Heart left ventricle (tissue), 16 donors: ENCODE measurements at regions not wholly inside any gene's neighbourhood (a gene's known extent, or its start where the extent isn't known, plus 50 kb on each side); places are given as distances from the start of the nearest gene placed in this dataset.

ENCODE experiments used
- ATAC-seq, 4 donors: fragments of 200-7000 bp; cut with Tn5 transposase; one replicate each; pipeline ENCODE4 v1.9.1; 2020 to 2022; ENCODE audit warnings: moderate library complexity in 4 of 4, mild to moderate bottlenecking in 3 of 4, moderate number of reproducible peaks in 1 of 4
- DNase-seq, 5 donors: peaks; one replicate each; pipeline ENCODE4 v3.0.0-alpha.2; 2020
- H3K27ac ChIP-seq, 12 donors: fragments of 200-600 bp; sonication (generic) in 4 of 12; one replicate each; pipeline versions ENCODE4 v1.5.0 to v1.8.0; 2016 to 2022; ENCODE audit warnings: mild to moderate bottlenecking in 2 of 12
- H3K27me3 ChIP-seq, 9 donors: fragments of 200-600 bp; sonication (generic) in 2 of 9; one replicate each; pipeline versions ENCODE4 v1.5.1 to v1.8.0; 2016 to 2022; ENCODE audit warnings: mild to moderate bottlenecking in 3 of 9
- H3K36me3 ChIP-seq, 9 donors: fragments of 200-600 bp; sonication (generic) in 2 of 9; one replicate each; pipeline versions ENCODE4 v1.5.0 to v1.8.0; 2018 to 2022; ENCODE audit warnings: mild to moderate bottlenecking in 2 of 9
- H3K4me1 ChIP-seq, 12 donors: fragments of 200-600 bp; sonication (generic) in 4 of 12; one replicate each; pipeline versions ENCODE4 v1.5.0 to v1.8.0; 2016 to 2022; ENCODE audit warnings: mild to moderate bottlenecking in 3 of 12
- H3K4me3 ChIP-seq, 12 donors: fragments of 200-600 bp; sonication (generic) in 4 of 12; one replicate each; pipeline versions ENCODE4 v1.5.0 to v1.8.0; 2017 to 2022; ENCODE audit warnings: mild to moderate bottlenecking in 9 of 12, moderate library complexity in 4 of 12
- H3K9me3 ChIP-seq, 12 donors: fragments of 200-600 bp; sonication (generic) in 4 of 12; one replicate each; pipeline versions ENCODE4 v1.5.0 to v1.8.0; 2016 to 2022; ENCODE audit warnings: mild to moderate bottlenecking in 1 of 12
- POLR2A ChIP-seq, 2 donors: fragments of 450-650 bp; IDR thresholded peaks; one replicate each; pipeline ENCODE4 v1.6.1; 2017; ENCODE audit warnings: antibody characterized with exemption in 2 of 2, mild to moderate bottlenecking in 2 of 2, moderate library complexity in 2 of 2
- WGBS, 4 donors: extraction: QIAGEN DNeasy Blood & Tissue Kit in 2 of 4; methylation state at CpG; one replicate each; pipeline versions ENCODE4 v1.1.5 to v1.1.7; 2013 to 2018; 5-methylcytosine and 5-hydroxymethylcytosine counted together
- intact Hi-C, 10 donors: fragments of 100-400 bp; cut with DNase I; formaldehyde crosslinking; loops; one replicate each; pipeline versions ENCODE4 v1.11.1 to v1.14.2; 2022
- TF ChIP-seq, protein P1 (sequence below), 12 donors: fragments of 200-600 bp; sonication (generic) in 4 of 12; IDR thresholded peaks; one replicate each; pipeline versions ENCODE4 v1.5.0 to v1.8.0; 2018 to 2022; ENCODE audit warnings: antibody characterized with exemption in 12 of 12, mild to moderate bottlenecking in 5 of 12
- donor health status: ischemic (EF 13 %, LVEDD 7.1; RV severe dilation, severe dysfunction).
- donor health status: healthy with polysubstance abuse.
- donor health status: DM: no; HTN: yes; CAD: no.
- donor health status: DM: no; HTN: no; CAD: no.
- donor health status: ischemic (EF 25% LVEDD 6.9; RV normal size, moderate dysfunction).
- donor health status: ischemic (EF 25% LVEDD 5.7; RV mildly dilated, moderate dysfunction).
- donor health status: healthy.
- donor health status: DM: yes; HTN: yes; CAD: no.
- donor health status: ischemic (EF 35%, LVEDD 5.7; RV mildly dilated, moderate dysfunction).
- donor health status: nonischemic (EF 11% LVEDD 7.7; RV severe dilation, severe dysfunction).
- donor health status: DM: yes; HTN: yes; CAD: no.
- donor health status: PGD.
- donor health status: ischemic (EF 29% LVEDD 5.4; RV normal size, mild dysfunction).
- donor health status: nonischemic (EF 23%, LVEDD 6.1; RV moderate dilation, normal function).

DNA sequence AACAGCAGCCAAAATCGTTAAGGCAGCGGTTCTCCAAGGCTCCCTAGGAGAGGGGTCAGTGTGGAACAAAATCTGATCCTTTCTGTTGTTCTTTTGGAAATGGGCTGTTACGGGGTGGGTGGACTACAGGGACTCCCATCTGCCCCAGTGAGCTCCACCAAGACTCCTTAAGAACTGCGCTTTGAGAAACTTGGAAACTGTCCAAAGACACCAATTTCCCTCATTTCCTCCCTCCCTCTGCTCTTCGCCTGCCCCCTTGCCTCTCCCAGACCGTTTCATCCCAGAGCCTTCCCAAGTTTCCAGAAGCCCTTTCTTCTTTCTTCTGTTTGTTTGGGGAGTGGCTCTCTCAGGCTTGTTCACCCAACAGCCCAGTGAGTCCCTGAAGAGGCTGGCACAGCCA, 205.4 kb downstream of the COPRS start:
- H3K4me1 ChIP-seq: no peaks in the 10 kb centered on the region
- H3K27me3 ChIP-seq: no peaks in the 10 kb centered on the region
- no peak for DNase-seq
- H3K4me3 ChIP-seq: no peak overlapping the region
- intact Hi-C loops: no loop called here
- H3K9me3 ChIP-seq: no peaks in the 10 kb centered on the region
- no peak for TF ChIP-seq POLR2A (IDR thresholded peaks at IDR 0.05)
- TF ChIP-seq, protein P1, sequence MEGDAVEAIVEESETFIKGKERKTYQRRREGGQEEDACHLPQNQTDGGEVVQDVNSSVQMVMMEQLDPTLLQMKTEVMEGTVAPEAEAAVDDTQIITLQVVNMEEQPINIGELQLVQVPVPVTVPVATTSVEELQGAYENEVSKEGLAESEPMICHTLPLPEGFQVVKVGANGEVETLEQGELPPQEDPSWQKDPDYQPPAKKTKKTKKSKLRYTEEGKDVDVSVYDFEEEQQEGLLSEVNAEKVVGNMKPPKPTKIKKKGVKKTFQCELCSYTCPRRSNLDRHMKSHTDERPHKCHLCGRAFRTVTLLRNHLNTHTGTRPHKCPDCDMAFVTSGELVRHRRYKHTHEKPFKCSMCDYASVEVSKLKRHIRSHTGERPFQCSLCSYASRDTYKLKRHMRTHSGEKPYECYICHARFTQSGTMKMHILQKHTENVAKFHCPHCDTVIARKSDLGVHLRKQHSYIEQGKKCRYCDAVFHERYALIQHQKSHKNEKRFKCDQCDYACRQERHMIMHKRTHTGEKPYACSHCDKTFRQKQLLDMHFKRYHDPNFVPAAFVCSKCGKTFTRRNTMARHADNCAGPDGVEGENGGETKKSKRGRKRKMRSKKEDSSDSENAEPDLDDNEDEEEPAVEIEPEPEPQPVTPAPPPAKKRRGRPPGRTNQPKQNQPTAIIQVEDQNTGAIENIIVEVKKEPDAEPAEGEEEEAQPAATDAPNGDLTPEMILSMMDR (IDR thresholded peaks at IDR 0.05): no peak
- WGBS, 4 donors: 29 to 49% (median 47%) methylated on average over 6 of the region's 6 CpGs
- no peak overlapping the region for H3K27ac ChIP-seq
- no peaks in the 10 kb centered on the region for H3K36me3 ChIP-seq
- ATAC-seq: no peak

DNA sequence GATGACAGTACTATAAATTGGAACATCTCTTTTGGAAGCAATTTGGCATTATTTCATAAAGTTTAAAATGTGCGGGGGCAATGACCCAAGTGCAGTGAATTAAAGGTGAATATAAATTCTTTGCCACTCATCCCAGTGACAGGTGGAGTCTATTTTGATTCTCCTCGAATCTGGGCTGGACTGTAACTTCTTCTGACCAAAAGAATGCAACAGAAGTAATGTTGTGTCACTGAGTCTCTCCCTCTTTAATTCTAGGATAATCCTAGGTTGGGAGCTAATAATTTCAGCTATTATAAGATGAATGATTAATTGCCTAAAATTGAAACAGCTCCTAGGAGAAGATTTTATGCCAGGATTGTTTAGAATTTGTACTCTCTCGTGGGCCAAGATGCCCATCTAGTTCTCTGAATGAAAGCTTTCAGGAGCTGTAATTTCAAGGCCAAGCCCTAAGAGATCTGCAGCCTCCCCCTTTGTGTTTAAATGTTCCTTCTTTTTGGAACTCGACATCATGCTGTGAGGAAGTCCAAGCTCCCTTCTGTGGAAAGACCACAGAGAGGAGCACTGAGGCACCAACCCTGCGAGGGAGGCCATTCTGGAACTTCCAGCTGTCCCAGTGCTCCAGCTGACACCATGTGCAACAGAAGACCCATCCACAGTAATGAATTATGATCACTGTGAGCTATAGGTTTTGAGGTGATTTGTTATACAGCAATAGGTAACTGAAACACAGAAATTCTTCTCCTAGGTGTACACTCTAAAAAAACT, 208.1 kb downstream of the COPRS start:
- H3K36me3 ChIP-seq: no peaks in the 10 kb centered on the region
- no peak overlapping the region for H3K4me3 ChIP-seq
- DNase-seq (no peak), ATAC-seq (no peak)
- peaks cover 0 to 8% (median 3%) of the 10 kb centered on the region in 12 donors for H3K9me3 ChIP-seq
- no peaks in the 10 kb centered on the region for H3K4me1 ChIP-seq
- TF ChIP-seq, protein P1 (IDR thresholded peaks at IDR 0.05): no peak
- no peak for TF ChIP-seq POLR2A (IDR thresholded peaks at IDR 0.05)
- no peak overlapping the region for H3K27ac ChIP-seq
- H3K27me3 ChIP-seq: no peaks in the 10 kb centered on the region
- WGBS, 4 donors: 81 to 86% (median 85%) methylated on average over 5 of the region's 5 CpGs
- intact Hi-C loops: no loop called here

DNA sequence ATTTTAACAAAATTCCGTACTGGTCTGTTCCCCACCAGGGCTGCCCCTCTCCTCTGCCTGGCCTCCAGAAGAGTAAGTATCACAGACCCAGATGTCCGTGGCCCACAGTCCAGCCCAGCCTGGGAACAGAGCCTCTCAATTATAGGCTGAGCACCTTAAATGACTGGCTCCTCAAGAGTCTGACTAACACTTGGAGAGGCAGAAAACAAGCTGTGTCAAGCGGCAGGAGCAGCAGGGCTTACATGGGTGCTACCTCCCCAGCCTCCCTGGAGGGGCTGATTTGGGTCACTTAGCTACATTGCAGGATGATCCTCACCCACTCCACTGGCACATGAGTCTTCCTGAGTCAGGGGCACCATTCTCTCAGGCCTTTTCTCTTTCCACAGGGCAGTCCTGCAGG, 209.7 kb downstream of the COPRS start:
- ATAC-seq (no peak), DNase-seq (no peak)
- Histone ChIP-seq H3K4me1 (no peaks in the 10 kb centered on the region), H3K9me3 (peaks cover 0 to 18% (median 6%) of the 10 kb centered on the region in 12 donors), H3K27me3 (no peaks in the 10 kb centered on the region), H3K36me3 (no peaks in the 10 kb centered on the region), H3K4me3 (no peak overlapping the region), H3K27ac (no peak overlapping the region)
- 84 to 90% (median 87%) methylated on average over 3 of the region's 3 CpGs for WGBS, 4 donors
- intact Hi-C loops: loop anchor here in 1 of 10 donors (10.0 kb wide), 1 partner anchor 55 kb away; no protein-coding TSS in a partner anchor
- no peak for TF ChIP-seq POLR2A (IDR thresholded peaks at IDR 0.05)
- TF ChIP-seq, protein P1 (IDR thresholded peaks at IDR 0.05): no peak

DNA sequence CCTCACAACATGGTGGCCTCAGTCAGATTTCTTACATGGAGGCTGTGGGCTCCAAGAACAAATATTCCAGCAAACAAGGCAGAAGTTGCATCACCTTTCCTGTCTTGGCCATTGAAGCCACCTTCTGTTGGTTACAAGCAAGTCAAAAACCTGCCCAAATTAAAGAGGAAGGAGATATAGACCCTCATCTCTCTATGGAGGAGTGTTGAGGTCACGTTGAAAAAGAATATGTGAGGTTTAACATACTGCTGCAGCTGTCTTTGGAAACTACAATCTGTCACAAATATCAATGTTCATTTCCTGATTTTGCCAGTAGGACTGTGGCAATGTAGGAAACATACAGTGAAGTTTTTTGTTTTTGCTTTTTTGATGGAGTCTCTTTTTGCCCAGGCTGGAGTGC, 211.4 kb downstream of the COPRS start:
- ATAC-seq (no peak), DNase-seq (no peak)
- 54 to 66% (median 61%) methylated on average over 1 of the region's 1 CpG for WGBS, 4 donors
- Histone ChIP-seq H3K4me3 (no peak overlapping the region), H3K27ac (no peak overlapping the region), H3K9me3 (peaks cover 0 to 18% (median 6%) of the 10 kb centered on the region in 12 donors), H3K36me3 (no peaks in the 10 kb centered on the region), H3K4me1 (no peaks in the 10 kb centered on the region), H3K27me3 (no peaks in the 10 kb centered on the region)
- TF ChIP-seq POLR2A (IDR thresholded peaks at IDR 0.05): no peak
- TF ChIP-seq, protein P1 (IDR thresholded peaks at IDR 0.05): no peak
- intact Hi-C loops: loop anchor here in 1 of 10 donors (10.0 kb wide), 1 partner anchor 57 kb away; no protein-coding TSS in a partner anchor
